Neural progenitor cell (in vitro differentiated cells): ENCODE measurements at regions not wholly inside any gene's neighbourhood (a gene's known extent, or its start where the extent isn't known, plus 50 kb on each side); places are given as distances from the start of the nearest gene placed in this dataset.

Experiments
- DNase-seq: peaks from one replicate; pipeline ENCODE4 v3.0.0-alpha.2; 2016; ENCODE audit warnings: low spot score
- H2AFZ ChIP-seq: fragments of 200-600 bp; sonication (generic); replicated peaks from 2 replicates; pipeline ENCODE4 v1.6.1; 2016; ENCODE audit warnings: antibody characterized with exemption
- H3F3A ChIP-seq: fragments of 200-600 bp; sonication (generic); 2 replicates; pipeline ENCODE4 v1.6.1; 2016; ENCODE audit warnings: antibody characterized with exemption, low read depth
- H3K27ac ChIP-seq: fragments of 200-600 bp; sonication (generic); 2 replicates; pipeline ENCODE4 v1.5.1; 2016; ENCODE audit warnings: mild to moderate bottlenecking
- H3K27me3 ChIP-seq: fragments of 200-600 bp; sonication (generic); 2 replicates; pipeline ENCODE4 v1.6.1; 2016; ENCODE audit warnings: mild to moderate bottlenecking, moderate library complexity
- H3K36me3 ChIP-seq: fragments of 200-600 bp; sonication (generic); 2 replicates; pipeline ENCODE4 v1.5.1; 2016
- H3K4me1 ChIP-seq: fragments of 200-600 bp; sonication (generic); 2 replicates; pipeline ENCODE4 v1.6.1; 2016; ENCODE audit warnings: mixed run types
- H3K4me2 ChIP-seq: fragments of 200-600 bp; sonication (generic); 2 replicates; pipeline ENCODE4 v1.6.1; 2016
- H3K4me3 ChIP-seq: fragments of 200-600 bp; sonication (generic); 2 replicates; pipeline ENCODE4 v1.5.1; 2016
- H3K79me2 ChIP-seq: fragments of 200-600 bp; sonication (generic); 2 replicates; pipeline ENCODE4 v1.6.1; 2016; ENCODE audit warnings: low read depth
- H3K9ac ChIP-seq: fragments of 200-600 bp; sonication (generic); 2 replicates; pipeline ENCODE4 v1.6.1; 2016
- H3K9me3 ChIP-seq: fragments of 200-600 bp; sonication (generic); 2 replicates; pipeline ENCODE4 v1.5.1; 2016; ENCODE audit warnings: low read depth
- H4K20me1 ChIP-seq: fragments of 200-600 bp; sonication (generic); 2 replicates; pipeline ENCODE4 v1.6.1; 2016; ENCODE audit warnings: low read depth
- H3K27ac Mint-ChIP-seq: 3 replicates; pipeline ENCODE4 v1.8.0; 2021; ENCODE audit warnings: mixed read lengths
- H3K27me3 Mint-ChIP-seq: 2 replicates; pipeline ENCODE4 v1.8.0; 2022; ENCODE audit warnings: low read depth, mild to moderate bottlenecking, inconsistent platforms, moderate library complexity, mixed read lengths; ENCODE audit not compliant: insufficient read depth
- H3K36me3 Mint-ChIP-seq: 3 replicates; pipeline ENCODE4 v1.8.0; 2021; ENCODE audit warnings: mixed read lengths
- H3K4me1 Mint-ChIP-seq: 3 replicates; pipeline ENCODE4 v1.8.0; 2021; ENCODE audit warnings: mixed read lengths
- H3K4me3 Mint-ChIP-seq: 3 replicates; pipeline ENCODE4 v1.8.0; 2021; ENCODE audit warnings: mild to moderate bottlenecking, moderate library complexity, mixed read lengths
- H3K9me3 Mint-ChIP-seq: 3 replicates; pipeline ENCODE4 v1.8.0; 2020; ENCODE audit warnings: mixed read lengths
- EZH2 ChIP-seq: fragments of 200-600 bp; sonication (generic); IDR thresholded peaks from 2 replicates; pipeline ENCODE4 v1.6.1; 2017; ENCODE audit warnings: antibody characterized with exemption, mild to moderate bottlenecking, moderate library complexity
- EZH2phosphoT487 ChIP-seq: fragments of 200-600 bp; sonication (generic); IDR thresholded peaks from 2 replicates; pipeline ENCODE4 v1.6.1; 2017; ENCODE audit warnings: antibody characterized with exemption
- TF ChIP-seq, protein P1 (sequence below): fragments of 200-600 bp; sonication (generic); IDR thresholded peaks from 2 replicates; pipeline ENCODE4 v1.5.1; 2017; ENCODE audit warnings: antibody characterized with exemption, mild to moderate bottlenecking

DNA sequence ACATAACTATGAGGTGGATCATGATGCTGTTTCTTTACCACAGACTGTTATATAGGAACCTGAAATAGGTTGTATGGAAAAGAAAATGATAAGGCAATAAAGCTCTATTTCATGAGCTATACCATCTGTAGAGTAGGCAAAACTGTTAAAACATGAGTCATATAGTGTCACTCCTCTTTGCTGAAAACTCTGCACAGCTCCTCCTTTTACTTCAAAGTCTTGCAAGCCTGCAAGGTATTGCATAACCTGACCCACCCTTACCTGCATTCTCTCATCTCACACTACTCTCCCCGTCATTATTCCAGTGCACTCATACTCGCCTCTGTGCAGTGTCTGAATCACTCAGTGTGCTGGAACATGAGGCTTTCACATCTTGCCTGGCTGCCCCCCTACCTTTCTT, 790.1 kb downstream of the EFNA5 start:
- Mint-ChIP-seq H3K4me1 (no peaks in the 10 kb centered on the region), H3K9me3 (peaks cover 10% of the 10 kb centered on the region), H3K27ac (no peak overlapping the region), H3K36me3 (no peaks in the 10 kb centered on the region), H3K4me3 (no peak overlapping the region), H3K27me3 (no peaks in the 10 kb centered on the region)
- H3K4me1 ChIP-seq, result no peaks in the 10 kb centered on the region
- H2AFZ ChIP-seq, result no peak overlapping the region
- TF ChIP-seq, protein P1, sequence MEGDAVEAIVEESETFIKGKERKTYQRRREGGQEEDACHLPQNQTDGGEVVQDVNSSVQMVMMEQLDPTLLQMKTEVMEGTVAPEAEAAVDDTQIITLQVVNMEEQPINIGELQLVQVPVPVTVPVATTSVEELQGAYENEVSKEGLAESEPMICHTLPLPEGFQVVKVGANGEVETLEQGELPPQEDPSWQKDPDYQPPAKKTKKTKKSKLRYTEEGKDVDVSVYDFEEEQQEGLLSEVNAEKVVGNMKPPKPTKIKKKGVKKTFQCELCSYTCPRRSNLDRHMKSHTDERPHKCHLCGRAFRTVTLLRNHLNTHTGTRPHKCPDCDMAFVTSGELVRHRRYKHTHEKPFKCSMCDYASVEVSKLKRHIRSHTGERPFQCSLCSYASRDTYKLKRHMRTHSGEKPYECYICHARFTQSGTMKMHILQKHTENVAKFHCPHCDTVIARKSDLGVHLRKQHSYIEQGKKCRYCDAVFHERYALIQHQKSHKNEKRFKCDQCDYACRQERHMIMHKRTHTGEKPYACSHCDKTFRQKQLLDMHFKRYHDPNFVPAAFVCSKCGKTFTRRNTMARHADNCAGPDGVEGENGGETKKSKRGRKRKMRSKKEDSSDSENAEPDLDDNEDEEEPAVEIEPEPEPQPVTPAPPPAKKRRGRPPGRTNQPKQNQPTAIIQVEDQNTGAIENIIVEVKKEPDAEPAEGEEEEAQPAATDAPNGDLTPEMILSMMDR, result no peak
- TF ChIP-seq EZH2phosphoT487 (no peak), EZH2 (no peak)
- no peaks in the 10 kb centered on the region for H4K20me1 ChIP-seq
- H3K79me2 ChIP-seq, result no peaks in the 10 kb centered on the region
- no peak overlapping the region for H3K9ac ChIP-seq
- H3K9me3 ChIP-seq, result peaks cover 8% of the 10 kb centered on the region
- H3K4me2 ChIP-seq, result no peak overlapping the region
- no peak overlapping the region for H3K4me3 ChIP-seq
- no peaks in the 10 kb centered on the region for H3K36me3 ChIP-seq
- H3F3A ChIP-seq, result no peaks in the 10 kb centered on the region
- H3K27ac ChIP-seq, result no peak overlapping the region
- DNase-seq, result no peak
- no peaks in the 10 kb centered on the region for H3K27me3 ChIP-seq

DNA sequence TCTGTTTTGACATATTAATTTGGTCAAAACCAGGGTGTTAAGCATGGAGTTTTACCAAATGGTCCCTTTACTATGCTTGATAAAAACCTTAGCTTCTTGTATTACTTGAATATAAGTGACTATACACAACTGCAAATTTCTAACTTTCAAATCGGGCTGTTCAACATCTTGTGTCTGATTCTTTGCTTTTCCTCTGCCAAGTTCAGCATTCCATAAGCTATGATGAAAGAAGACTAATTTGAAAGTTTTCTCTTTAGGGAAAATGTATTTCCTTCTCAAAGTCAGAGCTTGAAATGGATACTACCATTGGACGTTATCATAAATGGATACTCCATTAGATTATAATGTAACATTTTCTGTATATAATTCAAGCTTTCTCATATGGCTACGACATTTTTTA, 792.9 kb downstream of the EFNA5 start:
- peaks cover 8% of the 10 kb centered on the region for H3K9me3 ChIP-seq
- no peaks in the 10 kb centered on the region for H3K27me3 ChIP-seq
- Mint-ChIP-seq H3K4me3 (no peak overlapping the region), H3K36me3 (no peaks in the 10 kb centered on the region), H3K4me1 (peaks cover under 1% of the 10 kb centered on the region), H3K9me3 (peaks cover 12% of the 10 kb centered on the region), H3K27ac (no peak overlapping the region), H3K27me3 (no peaks in the 10 kb centered on the region)
- no peak overlapping the region for H3K9ac ChIP-seq
- H3F3A ChIP-seq, result no peaks in the 10 kb centered on the region
- H2AFZ ChIP-seq, result no peak overlapping the region
- no peaks in the 10 kb centered on the region for H3K36me3 ChIP-seq
- TF ChIP-seq EZH2phosphoT487, result no peak
- no peak for TF ChIP-seq EZH2
- TF ChIP-seq, protein P1, result no peak
- DNase-seq, result no peak
- H3K4me2 ChIP-seq, result no peak overlapping the region
- no peaks in the 10 kb centered on the region for H4K20me1 ChIP-seq
- H3K4me1 ChIP-seq, result no peaks in the 10 kb centered on the region
- H3K4me3 ChIP-seq, result no peak overlapping the region
- H3K27ac ChIP-seq, result no peak overlapping the region
- H3K79me2 ChIP-seq, result no peaks in the 10 kb centered on the region

DNA sequence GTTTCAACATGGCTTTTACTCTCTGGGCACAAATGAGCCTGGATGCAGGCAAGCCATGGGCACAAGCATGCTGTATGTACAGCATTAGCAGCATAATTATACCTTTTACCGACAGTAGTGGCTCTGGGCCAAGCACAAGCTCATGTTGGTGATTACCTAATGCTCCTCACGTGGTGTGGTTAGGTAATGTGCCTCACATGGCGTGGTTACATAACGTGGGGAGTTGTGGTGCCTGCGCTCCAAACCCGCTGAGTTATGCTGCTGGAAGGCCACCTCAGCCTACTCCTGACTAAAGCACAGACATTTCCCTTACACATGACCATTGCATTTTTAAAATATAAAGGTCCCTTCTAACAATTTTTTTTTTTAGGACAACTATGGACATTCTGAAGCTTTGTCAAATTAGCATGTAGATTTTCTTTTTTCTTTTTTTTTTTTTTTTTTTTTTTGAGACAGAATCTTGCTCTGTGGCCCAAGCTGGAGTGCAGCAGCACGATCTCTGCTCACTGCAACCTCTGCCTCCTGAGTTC, 794.0 kb downstream of the EFNA5 start:
- H3K9me3 Mint-ChIP-seq, result peaks cover 12% of the 10 kb centered on the region
- no peak overlapping the region for H3K4me3 ChIP-seq
- no peaks in the 10 kb centered on the region for H3K27me3 ChIP-seq
- no peaks in the 10 kb centered on the region for H3K36me3 Mint-ChIP-seq
- no peak overlapping the region for H2AFZ ChIP-seq
- peaks cover 4% of the 10 kb centered on the region for H3K4me1 Mint-ChIP-seq
- no peak overlapping the region for H3K27ac ChIP-seq
- H3K9me3 ChIP-seq, result peaks cover 8% of the 10 kb centered on the region
- no peaks in the 10 kb centered on the region for H3K36me3 ChIP-seq
- H3K27ac Mint-ChIP-seq, result no peak overlapping the region
- no peaks in the 10 kb centered on the region for H4K20me1 ChIP-seq
- TF ChIP-seq, protein P1, result no peak
- TF ChIP-seq EZH2 (no peak), EZH2phosphoT487 (no peak)
- H3K27me3 Mint-ChIP-seq, result no peaks in the 10 kb centered on the region
- H3K9ac ChIP-seq, result no peak overlapping the region
- DNase-seq, result peak; percentile 18
- no peaks in the 10 kb centered on the region for H3K4me1 ChIP-seq
- H3F3A ChIP-seq, result no peaks in the 10 kb centered on the region
- H3K79me2 ChIP-seq, result no peaks in the 10 kb centered on the region
- no peak overlapping the region for H3K4me3 Mint-ChIP-seq
- H3K4me2 ChIP-seq, result no peak overlapping the region
